ENCODE measurements at regions not wholly inside any gene's neighbourhood (a gene's known extent, or its start where the extent isn't known, plus 50 kb on each side); places are given as distances from the start of the nearest gene placed in this dataset.
"Not testable (repeated sequence)": the region's sequence is repeated elsewhere in the genome, so short reads cannot be mapped to it uniquely, and the experiment has no call there.

DNA sequence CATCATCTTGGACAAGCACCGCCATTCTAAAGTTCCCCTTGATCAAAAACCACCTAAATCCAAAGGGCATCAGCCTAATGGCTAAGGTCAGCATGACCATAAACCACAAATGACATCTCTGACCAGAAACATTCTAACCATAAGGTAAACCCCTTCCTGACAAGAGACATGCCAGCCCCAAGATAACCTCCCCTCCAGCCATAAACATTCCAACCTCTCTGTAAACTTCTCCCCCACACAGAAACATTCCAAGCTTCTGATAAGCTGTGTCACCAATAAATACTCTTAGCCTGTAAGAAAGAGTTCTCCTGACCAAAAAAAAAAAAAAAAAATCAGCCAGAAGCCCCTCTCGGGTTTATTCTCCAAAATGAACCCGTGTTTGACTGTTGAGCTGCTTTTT is 268.2 kb downstream of the RNF152 start:
- not testable (repeated sequence) for H3K36me3 ChIP-seq (ENCODE audit: control insufficient read depth, insufficient read depth, low read length); H3K4me1 ChIP-seq (ENCODE audit: control insufficient read depth, insufficient read depth, low read length)

DNA sequence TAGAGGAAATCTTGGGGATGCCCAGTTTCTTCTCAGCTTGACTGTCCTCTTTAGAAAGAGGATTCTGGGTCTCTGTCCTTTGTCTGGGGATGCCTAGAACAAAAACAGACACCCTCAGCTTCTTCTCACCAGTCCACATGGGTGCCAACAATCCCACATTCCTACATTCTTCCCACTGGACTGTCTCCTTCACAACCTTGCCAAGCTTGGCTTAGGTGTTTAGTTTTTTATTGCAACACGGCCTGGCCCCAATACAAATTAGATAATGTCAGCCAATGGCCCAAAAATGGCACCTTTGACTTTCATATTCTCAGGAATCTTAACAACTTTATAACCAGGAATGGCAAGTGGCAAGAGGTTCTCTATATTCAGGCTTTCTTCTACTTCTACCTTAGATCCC is 273.0 kb downstream of the RNF152 start:
- no peak overlapping the region for H3K27ac ChIP-seq (ENCODE audit: low read length)
- WGBS (ENCODE audit: insufficient coverage, low lambda C conversion rate), result no CpG with 5 or more reads among the region's 1 CpG
- H3K36me3 ChIP-seq (ENCODE audit: control insufficient read depth, insufficient read depth, low read length), result no peaks in the 10 kb centered on the region
- no peaks in the 10 kb centered on the region for H3K27me3 ChIP-seq (ENCODE audit: control insufficient read depth, insufficient read depth, low read length)
- no peaks in the 10 kb centered on the region for H3K9me3 ChIP-seq (ENCODE audit: control insufficient read depth, low read depth, low read length)
- H3K4me1 ChIP-seq (ENCODE audit: control insufficient read depth, insufficient read depth, low read length), result no peaks in the 10 kb centered on the region
- no peak for DNase-seq
- no peak overlapping the region for H3K4me3 ChIP-seq (ENCODE audit: low read length)

More for the DNA sequence above, 268.2 kb downstream of the RNF152 start:
- DNase-seq; H3K4me3 ChIP-seq (ENCODE audit: low read length); H3K9me3 ChIP-seq (ENCODE audit: control insufficient read depth, low read depth, low read length); H3K27ac ChIP-seq (ENCODE audit: low read length); H3K27me3 ChIP-seq (ENCODE audit: control insufficient read depth, insufficient read depth, low read length): not testable (repeated sequence)
- no CpG with 5 or more reads among the region's 3 CpGs for WGBS (ENCODE audit: insufficient coverage, low lambda C conversion rate)

DNA sequence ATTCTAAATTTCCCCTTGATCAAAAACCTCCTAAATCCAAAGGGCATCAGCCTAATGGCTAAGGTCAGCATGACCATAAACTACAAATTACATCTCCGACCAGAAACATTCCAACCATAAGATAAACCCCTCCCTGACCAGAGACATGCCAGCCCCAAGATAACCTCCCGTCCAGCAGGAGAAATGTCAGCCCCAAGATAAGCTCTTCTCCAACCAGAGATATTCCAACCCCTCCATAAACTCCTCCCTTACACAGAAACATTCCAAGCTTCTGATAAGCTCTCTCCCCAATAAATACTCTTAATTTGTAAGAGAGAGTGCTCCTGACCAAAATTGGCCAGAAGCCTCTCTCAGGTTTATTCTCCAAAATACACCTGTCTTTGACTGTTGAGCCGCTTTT is 274.0 kb downstream of the RNF152 start:
- Histone ChIP-seq H3K27me3 (ENCODE audit: control insufficient read depth, insufficient read depth, low read length) (no peaks in the 10 kb centered on the region), H3K9me3 (ENCODE audit: control insufficient read depth, low read depth, low read length) (no peaks in the 10 kb centered on the region), H3K36me3 (ENCODE audit: control insufficient read depth, insufficient read depth, low read length) (no peaks in the 10 kb centered on the region), H3K27ac (ENCODE audit: low read length) (no peak overlapping the region), H3K4me1 (ENCODE audit: control insufficient read depth, insufficient read depth, low read length) (no peaks in the 10 kb centered on the region), H3K4me3 (ENCODE audit: low read length) (no peak overlapping the region)
- DNase-seq, result no peak
- no CpG with 5 or more reads among the region's 3 CpGs for WGBS (ENCODE audit: insufficient coverage, low lambda C conversion rate)

DNA sequence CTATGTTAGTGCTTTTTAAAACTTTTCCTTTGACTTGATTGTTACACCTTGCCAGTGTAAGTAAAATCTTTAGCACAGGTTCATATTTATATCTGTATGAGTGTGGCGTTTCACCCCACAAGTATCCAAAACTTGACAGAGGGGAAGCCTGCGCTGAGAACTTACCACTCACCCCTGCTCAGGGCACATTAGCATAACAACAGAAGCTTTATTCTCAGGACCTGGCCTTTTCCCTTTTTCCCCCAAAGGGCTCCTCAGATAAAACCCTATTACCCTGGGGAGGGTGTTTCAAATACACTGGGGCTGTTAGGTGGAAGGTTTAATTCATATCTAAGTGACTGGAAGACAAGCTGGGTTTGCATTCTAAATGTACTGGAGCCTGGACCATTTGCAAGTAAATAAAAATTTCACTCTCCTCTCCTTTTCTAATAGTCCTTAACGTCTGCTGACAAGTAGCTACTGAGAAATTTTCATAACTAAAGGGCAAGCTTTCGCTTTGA is 276.6 kb downstream of the RNF152 start:
- WGBS (ENCODE audit: insufficient coverage, low lambda C conversion rate), result 80% methylated on average over 1 of the region's 4 CpGs
- Histone ChIP-seq H3K36me3 (ENCODE audit: control insufficient read depth, insufficient read depth, low read length) (no peaks in the 10 kb centered on the region), H3K27me3 (ENCODE audit: control insufficient read depth, insufficient read depth, low read length) (no peaks in the 10 kb centered on the region), H3K4me3 (ENCODE audit: low read length) (no peak overlapping the region), H3K27ac (ENCODE audit: low read length) (no peak overlapping the region), H3K9me3 (ENCODE audit: control insufficient read depth, low read depth, low read length) (no peaks in the 10 kb centered on the region), H3K4me1 (ENCODE audit: control insufficient read depth, insufficient read depth, low read length) (no peaks in the 10 kb centered on the region)
- DNase-seq, result no peak

DNA sequence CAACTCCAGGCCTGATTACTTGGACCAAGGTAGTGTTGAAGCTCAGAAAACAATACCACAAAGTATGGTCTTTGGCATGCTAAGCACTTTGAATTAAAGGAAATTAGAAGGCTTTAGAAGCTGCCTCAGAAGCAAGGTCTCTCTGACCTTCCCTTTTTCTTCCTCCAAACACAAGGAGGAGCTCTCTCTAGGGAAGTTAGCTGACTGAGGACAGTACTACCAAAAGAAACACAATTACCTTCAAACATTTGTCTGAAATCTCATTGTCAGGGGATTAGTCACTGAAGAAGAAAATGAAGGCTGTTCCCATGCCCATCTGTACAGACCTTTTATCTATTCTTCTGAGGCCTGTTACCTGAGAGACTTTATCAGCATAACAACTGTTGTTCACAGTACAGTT is 279.3 kb downstream of the CDH20 start:
- Histone ChIP-seq H3K4me1 (ENCODE audit: control insufficient read depth, insufficient read depth, low read length) (no peaks in the 10 kb centered on the region), H3K9me3 (ENCODE audit: control insufficient read depth, low read depth, low read length) (no peaks in the 10 kb centered on the region), H3K27me3 (ENCODE audit: control insufficient read depth, insufficient read depth, low read length) (no peaks in the 10 kb centered on the region), H3K27ac (ENCODE audit: low read length) (no peak overlapping the region), H3K36me3 (ENCODE audit: control insufficient read depth, insufficient read depth, low read length) (no peaks in the 10 kb centered on the region), H3K4me3 (ENCODE audit: low read length) (no peak overlapping the region)
- no peak for DNase-seq

DNA sequence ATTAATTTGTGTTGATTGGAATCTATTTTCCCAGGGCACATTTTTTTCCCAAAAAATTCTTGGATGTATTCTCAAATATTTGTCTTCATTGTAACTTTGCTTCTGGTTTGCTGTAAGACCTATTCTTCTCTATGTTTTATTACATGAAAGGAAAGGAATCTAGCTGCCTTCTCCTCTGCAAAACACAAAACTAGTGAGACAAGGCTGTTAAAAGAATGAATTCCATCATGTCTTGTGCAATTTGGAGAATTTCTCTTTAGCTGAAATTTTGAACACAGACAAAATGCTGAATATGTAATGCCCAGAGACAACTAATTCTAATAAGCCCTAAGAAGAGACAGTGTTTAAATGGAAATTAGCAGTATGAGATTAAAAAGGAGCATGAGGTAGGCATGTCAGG is 275.9 kb downstream of the CDH20 start:
- Histone ChIP-seq H3K27me3 (ENCODE audit: control insufficient read depth, insufficient read depth, low read length) (peaks cover 7% of the 10 kb centered on the region), H3K9me3 (ENCODE audit: control insufficient read depth, low read depth, low read length) (no peaks in the 10 kb centered on the region), H3K36me3 (ENCODE audit: control insufficient read depth, insufficient read depth, low read length) (no peaks in the 10 kb centered on the region), H3K27ac (ENCODE audit: low read length) (no peak overlapping the region), H3K4me3 (ENCODE audit: low read length) (no peak overlapping the region), H3K4me1 (ENCODE audit: control insufficient read depth, insufficient read depth, low read length) (peaks cover 2% of the 10 kb centered on the region)
- DNase-seq, result no peak

DNA sequence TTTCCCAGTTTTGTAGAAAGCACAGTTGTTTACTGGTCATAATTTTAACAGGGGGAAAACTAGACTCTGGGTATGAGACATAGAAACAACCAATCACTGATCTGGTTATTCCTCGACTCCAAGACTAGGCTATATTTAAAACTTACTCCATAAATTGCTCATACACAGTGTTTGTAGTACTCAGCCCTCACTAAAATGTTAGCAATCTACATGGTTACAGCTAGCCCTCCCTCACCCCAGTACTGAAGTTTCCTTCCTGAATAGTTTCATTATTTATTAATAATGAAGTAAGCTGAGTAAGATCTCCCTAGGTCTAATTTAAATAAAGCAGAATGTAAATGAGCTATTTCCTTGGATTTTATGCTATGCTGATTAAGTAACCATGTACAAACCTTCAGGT is 275.1 kb downstream of the CDH20 start:
- no peaks in the 10 kb centered on the region for H3K9me3 ChIP-seq (ENCODE audit: control insufficient read depth, low read depth, low read length)
- peaks cover 7% of the 10 kb centered on the region for H3K27me3 ChIP-seq (ENCODE audit: control insufficient read depth, insufficient read depth, low read length)
- DNase-seq, result no peak
- H3K4me3 ChIP-seq (ENCODE audit: low read length), result no peak overlapping the region
- H3K36me3 ChIP-seq (ENCODE audit: control insufficient read depth, insufficient read depth, low read length), result no peaks in the 10 kb centered on the region
- WGBS (ENCODE audit: insufficient coverage, low lambda C conversion rate), result no CpG with 5 or more reads among the region's 1 CpG
- H3K27ac ChIP-seq (ENCODE audit: low read length), result no peak overlapping the region
- H3K4me1 ChIP-seq (ENCODE audit: control insufficient read depth, insufficient read depth, low read length), result peaks cover 2% of the 10 kb centered on the region

DNA sequence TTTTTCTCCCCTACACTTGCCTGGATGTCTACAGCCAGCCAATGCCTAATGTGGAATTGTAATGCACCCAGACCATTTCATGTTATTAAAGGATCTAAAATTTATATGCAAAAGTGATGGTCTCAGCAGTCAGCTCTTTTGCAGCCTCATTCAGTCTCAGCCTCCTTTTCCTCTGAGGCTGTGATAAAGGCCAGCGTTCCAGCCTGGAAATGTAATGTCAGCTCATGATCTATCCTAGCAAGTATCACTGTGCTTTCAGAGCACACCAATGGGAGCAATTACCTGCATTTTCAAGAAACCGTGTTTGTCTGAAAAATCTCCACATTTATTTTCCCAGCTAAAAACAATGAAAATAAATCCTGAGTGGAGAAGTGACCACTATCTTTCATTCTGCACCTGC is 274.6 kb downstream of the CDH20 start:
- Histone ChIP-seq H3K27me3 (ENCODE audit: control insufficient read depth, insufficient read depth, low read length) (peaks cover 10% of the 10 kb centered on the region), H3K9me3 (ENCODE audit: control insufficient read depth, low read depth, low read length) (no peaks in the 10 kb centered on the region), H3K36me3 (ENCODE audit: control insufficient read depth, insufficient read depth, low read length) (no peaks in the 10 kb centered on the region), H3K4me1 (ENCODE audit: control insufficient read depth, insufficient read depth, low read length) (peaks cover 2% of the 10 kb centered on the region), H3K4me3 (ENCODE audit: low read length) (no peak overlapping the region), H3K27ac (ENCODE audit: low read length) (no peak overlapping the region)
- WGBS (ENCODE audit: insufficient coverage, low lambda C conversion rate), result no CpG with 5 or more reads among the region's 2 CpGs
- DNase-seq, result no peak

DNA sequence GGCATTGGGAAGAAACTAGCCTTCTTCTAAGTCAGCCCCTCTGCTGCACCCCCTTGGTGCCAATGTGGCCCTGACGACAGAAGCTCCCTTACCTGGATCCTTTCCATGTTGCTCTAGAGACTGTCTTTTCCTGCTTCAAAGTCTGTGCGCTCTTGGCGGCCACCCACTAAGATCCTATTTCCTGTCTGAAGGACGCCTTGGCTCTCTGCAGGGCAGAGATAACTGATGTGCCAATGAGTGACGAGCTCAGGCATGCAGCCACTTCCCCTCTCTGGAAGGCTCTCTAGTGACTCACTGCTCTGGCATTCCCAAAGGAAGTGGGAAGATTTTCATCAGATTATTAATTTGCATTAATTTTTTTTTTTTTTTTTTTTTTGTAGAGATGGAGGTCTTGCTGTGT is 273.5 kb downstream of the CDH20 start:
- no peaks in the 10 kb centered on the region for H3K9me3 ChIP-seq (ENCODE audit: control insufficient read depth, low read depth, low read length)
- no peaks in the 10 kb centered on the region for H3K36me3 ChIP-seq (ENCODE audit: control insufficient read depth, insufficient read depth, low read length)
- no CpG with 5 or more reads among the region's 5 CpGs for WGBS (ENCODE audit: insufficient coverage, low lambda C conversion rate)
- peaks cover 2% of the 10 kb centered on the region for H3K4me1 ChIP-seq (ENCODE audit: control insufficient read depth, insufficient read depth, low read length)
- H3K27ac ChIP-seq (ENCODE audit: low read length), result no peak overlapping the region
- no peak overlapping the region for H3K4me3 ChIP-seq (ENCODE audit: low read length)
- DNase-seq, result peak; percentile 36 to 44
- H3K27me3 ChIP-seq (ENCODE audit: control insufficient read depth, insufficient read depth, low read length), result peaks cover 10% of the 10 kb centered on the region

DNA sequence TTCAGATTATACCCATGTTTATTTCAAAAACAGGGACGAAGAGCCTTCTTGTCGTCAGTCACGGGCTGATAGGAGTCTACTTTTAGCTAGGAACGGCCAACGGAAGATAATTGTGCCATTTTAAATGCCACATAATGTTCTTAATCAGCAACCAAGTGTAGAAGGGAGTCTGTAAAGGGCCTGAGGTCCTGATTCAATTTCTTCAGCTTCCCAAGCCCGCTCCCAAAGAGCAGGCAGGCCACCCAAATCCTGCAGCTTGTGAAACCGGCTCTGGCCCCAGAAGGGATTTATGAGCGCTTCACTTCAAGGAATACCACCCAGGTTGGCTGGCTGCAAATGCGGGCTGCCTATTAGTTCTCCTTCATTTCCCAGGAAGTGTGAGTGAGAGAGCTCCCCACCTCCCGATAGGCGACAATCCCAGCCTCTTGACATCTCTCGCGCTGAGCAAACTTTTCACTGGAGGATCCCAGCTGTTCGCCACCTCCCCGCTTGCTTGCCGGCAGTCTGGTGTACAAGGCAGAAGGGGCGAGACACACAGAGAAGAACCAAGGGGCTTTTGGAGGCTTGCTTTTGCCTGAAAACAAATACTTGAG is 272.9 kb downstream of the CDH20 start:
- Histone ChIP-seq H3K27ac (ENCODE audit: low read length) (no peak overlapping the region), H3K4me3 (ENCODE audit: low read length) (no peak overlapping the region), H3K27me3 (ENCODE audit: control insufficient read depth, insufficient read depth, low read length) (peaks cover 10% of the 10 kb centered on the region), H3K36me3 (ENCODE audit: control insufficient read depth, insufficient read depth, low read length) (no peaks in the 10 kb centered on the region), H3K4me1 (ENCODE audit: control insufficient read depth, insufficient read depth, low read length) (peaks cover 2% of the 10 kb centered on the region), H3K9me3 (ENCODE audit: control insufficient read depth, low read depth, low read length) (no peaks in the 10 kb centered on the region)
- 100% methylated on average over 1 of the region's 17 CpGs for WGBS (ENCODE audit: insufficient coverage, low lambda C conversion rate)
- peak; percentile 12 to 17 for DNase-seq

DNA sequence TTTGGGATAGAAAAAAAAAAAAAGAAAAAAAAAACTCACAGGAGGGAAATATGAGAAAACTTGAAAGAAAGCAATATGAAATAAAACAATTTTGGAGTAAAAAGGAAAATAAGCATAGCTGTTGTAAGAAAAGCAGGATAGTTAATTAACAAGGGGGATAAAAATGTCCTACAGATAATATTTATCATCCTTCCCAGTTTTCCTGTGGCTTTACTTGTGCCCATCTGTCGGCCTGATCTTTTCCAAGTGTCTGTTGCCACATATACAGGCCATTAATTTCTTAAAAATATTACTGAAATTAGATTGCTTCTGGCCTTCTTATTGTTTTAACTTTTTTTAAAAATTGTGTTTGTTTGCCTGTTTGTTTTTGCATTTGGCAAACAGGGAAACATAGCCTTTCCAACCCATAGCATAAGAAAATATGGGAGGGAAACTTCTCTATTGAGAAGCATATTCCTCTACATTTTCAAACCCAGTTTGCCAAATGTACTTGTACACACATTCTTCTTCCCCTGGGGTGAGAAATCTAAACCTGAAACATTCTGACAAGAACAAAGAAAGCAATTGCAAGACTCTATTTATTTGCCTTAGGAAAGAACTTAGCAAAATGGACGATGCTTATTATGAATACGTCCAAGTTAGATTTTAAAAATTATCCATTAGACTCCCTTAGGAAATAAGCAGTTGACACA is 272.3 kb downstream of the CDH20 start:
- no peak for DNase-seq
- Histone ChIP-seq H3K9me3 (ENCODE audit: control insufficient read depth, low read depth, low read length) (no peaks in the 10 kb centered on the region), H3K27me3 (ENCODE audit: control insufficient read depth, insufficient read depth, low read length) (peaks cover 10% of the 10 kb centered on the region), H3K36me3 (ENCODE audit: control insufficient read depth, insufficient read depth, low read length) (no peaks in the 10 kb centered on the region), H3K4me3 (ENCODE audit: low read length) (no peak overlapping the region), H3K4me1 (ENCODE audit: control insufficient read depth, insufficient read depth, low read length) (peaks cover 2% of the 10 kb centered on the region), H3K27ac (ENCODE audit: low read length) (no peak overlapping the region)
- WGBS (ENCODE audit: insufficient coverage, low lambda C conversion rate), result 54% methylated on average over 3 of the region's 3 CpGs
